ENCODE measurements at regions not wholly inside any gene's neighbourhood (a gene's known extent, or its start where the extent isn't known, plus 50 kb on each side); places are given as distances from the start of the nearest gene placed in this dataset.
"Not testable (repeated sequence)": the region's sequence is repeated elsewhere in the genome, so short reads cannot be mapped to it uniquely, and the experiment has no call there.

GRCh38 chr15:34520010-34520409 lies 63.4 kb downstream of the GOLGA8B start:
- TF ChIP-seq CTCF (IDR thresholded peaks at IDR 0.05; ENCODE audit: insufficient read depth, low read depth, low read length); EZH2 (IDR thresholded peaks at IDR 0.05; ENCODE audit: insufficient read depth, low read length): not testable (repeated sequence)

Data from astrocyte (in vitro differentiated cells and primary cell).